HL-60 (cell line): ENCODE measurements at regions not wholly inside any gene's neighbourhood (a gene's known extent, or its start where the extent isn't known, plus 50 kb on each side); places are given as distances from the start of the nearest gene placed in this dataset.

Experiments used
- DNase-seq, 2 experiments: peaks; one replicate each; pipeline ENCODE4 v3.0.0-alpha.2; 2010 to 2020; ENCODE audit warnings: low read depth in 1 of 2, low spot score in 1 of 2
- H3K27ac ChIP-seq: fragments of 250-450 bp; sonication (Bioruptor Pico); replicated peaks from 2 replicates; pipeline ENCODE4 v1.5.1; 2020; ENCODE audit warnings: mild to moderate bottlenecking, moderate library complexity
- H3K27me3 ChIP-seq: fragments of 250-450 bp; sonication (Bioruptor Pico); 2 replicates; pipeline ENCODE4 v1.5.1; 2021; ENCODE audit warnings: mild to moderate bottlenecking, moderate library complexity; ENCODE audit not compliant: insufficient read depth, poor library complexity, severe bottlenecking
- H3K4me3 ChIP-seq: replicated peaks from 2 replicates; pipeline ENCODE4 v1.5.1; 2011; ENCODE audit warnings: mild to moderate bottlenecking, control low read depth, low read length; ENCODE audit not compliant: insufficient read depth
- CTCF ChIP-seq: IDR thresholded peaks from one replicate; pipeline ENCODE4 v1.5.1; 2011; ENCODE audit warnings: low read length, control low read depth, inconsistent platforms; ENCODE audit not compliant: insufficient read depth
- GABPA ChIP-seq: IDR thresholded peaks from 2 replicates; pipeline ENCODE4 v1.6.1; 2012; ENCODE audit warnings: low read depth
- POLR2AphosphoS5 ChIP-seq: IDR thresholded peaks from 2 replicates; pipeline ENCODE4 v1.6.1; 2012; ENCODE audit warnings: low read depth
- SPI1 ChIP-seq: IDR thresholded peaks from 2 replicates; pipeline ENCODE4 v1.6.1; 2012; ENCODE audit warnings: low read depth, mild to moderate bottlenecking, borderline replicate concordance
- TF ChIP-seq, protein P1 (sequence below): IDR thresholded peaks from 2 replicates; pipeline ENCODE4 v1.6.1; 2012; ENCODE audit warnings: low read depth; ENCODE audit not compliant: insufficient replicate concordance

GRCh38 chr9:107178293-107178692 lies 104.8 kb upstream of the RAD23B start:
- no peak overlapping the region for H3K4me3 ChIP-seq
- no peak for TF ChIP-seq POLR2AphosphoS5
- TF ChIP-seq GABPA = no peak
- TF ChIP-seq CTCF = no peak
- TF ChIP-seq SPI1 = no peak
- TF ChIP-seq, protein P1, sequence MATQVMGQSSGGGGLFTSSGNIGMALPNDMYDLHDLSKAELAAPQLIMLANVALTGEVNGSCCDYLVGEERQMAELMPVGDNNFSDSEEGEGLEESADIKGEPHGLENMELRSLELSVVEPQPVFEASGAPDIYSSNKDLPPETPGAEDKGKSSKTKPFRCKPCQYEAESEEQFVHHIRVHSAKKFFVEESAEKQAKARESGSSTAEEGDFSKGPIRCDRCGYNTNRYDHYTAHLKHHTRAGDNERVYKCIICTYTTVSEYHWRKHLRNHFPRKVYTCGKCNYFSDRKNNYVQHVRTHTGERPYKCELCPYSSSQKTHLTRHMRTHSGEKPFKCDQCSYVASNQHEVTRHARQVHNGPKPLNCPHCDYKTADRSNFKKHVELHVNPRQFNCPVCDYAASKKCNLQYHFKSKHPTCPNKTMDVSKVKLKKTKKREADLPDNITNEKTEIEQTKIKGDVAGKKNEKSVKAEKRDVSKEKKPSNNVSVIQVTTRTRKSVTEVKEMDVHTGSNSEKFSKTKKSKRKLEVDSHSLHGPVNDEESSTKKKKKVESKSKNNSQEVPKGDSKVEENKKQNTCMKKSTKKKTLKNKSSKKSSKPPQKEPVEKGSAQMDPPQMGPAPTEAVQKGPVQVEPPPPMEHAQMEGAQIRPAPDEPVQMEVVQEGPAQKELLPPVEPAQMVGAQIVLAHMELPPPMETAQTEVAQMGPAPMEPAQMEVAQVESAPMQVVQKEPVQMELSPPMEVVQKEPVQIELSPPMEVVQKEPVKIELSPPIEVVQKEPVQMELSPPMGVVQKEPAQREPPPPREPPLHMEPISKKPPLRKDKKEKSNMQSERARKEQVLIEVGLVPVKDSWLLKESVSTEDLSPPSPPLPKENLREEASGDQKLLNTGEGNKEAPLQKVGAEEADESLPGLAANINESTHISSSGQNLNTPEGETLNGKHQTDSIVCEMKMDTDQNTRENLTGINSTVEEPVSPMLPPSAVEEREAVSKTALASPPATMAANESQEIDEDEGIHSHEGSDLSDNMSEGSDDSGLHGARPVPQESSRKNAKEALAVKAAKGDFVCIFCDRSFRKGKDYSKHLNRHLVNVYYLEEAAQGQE = no peak
- no peak overlapping the region for H3K27ac ChIP-seq
- no peak for DNase-seq
- no peaks in the 10 kb centered on the region for H3K27me3 ChIP-seq

DNA sequence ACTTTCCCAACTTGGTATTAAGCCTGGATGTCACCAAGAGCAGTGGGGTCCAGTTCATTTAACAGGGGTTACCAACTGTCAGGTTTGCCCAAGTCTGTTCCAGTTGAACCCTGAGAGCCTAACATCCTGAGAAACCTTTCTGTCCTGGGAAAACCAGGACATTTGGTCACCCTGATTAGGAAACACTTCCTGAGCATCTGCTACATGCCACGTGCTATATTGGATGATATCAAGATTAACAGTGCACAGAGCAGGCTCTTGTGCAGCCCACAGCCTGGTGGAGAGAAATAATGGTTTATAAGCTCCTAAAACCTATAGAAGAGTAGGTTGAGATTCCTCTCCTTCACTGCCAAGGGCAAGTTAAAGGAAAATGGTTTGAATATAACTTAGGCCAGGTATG lies 102.9 kb upstream of the RAD23B start:
- DNase-seq = no peak
- no peak overlapping the region for H3K4me3 ChIP-seq
- no peak for TF ChIP-seq GABPA
- TF ChIP-seq CTCF = no peak
- TF ChIP-seq, protein P1 = no peak
- no peak for TF ChIP-seq SPI1
- TF ChIP-seq POLR2AphosphoS5 = no peak
- no peaks in the 10 kb centered on the region for H3K27me3 ChIP-seq
- no peak overlapping the region for H3K27ac ChIP-seq

DNA sequence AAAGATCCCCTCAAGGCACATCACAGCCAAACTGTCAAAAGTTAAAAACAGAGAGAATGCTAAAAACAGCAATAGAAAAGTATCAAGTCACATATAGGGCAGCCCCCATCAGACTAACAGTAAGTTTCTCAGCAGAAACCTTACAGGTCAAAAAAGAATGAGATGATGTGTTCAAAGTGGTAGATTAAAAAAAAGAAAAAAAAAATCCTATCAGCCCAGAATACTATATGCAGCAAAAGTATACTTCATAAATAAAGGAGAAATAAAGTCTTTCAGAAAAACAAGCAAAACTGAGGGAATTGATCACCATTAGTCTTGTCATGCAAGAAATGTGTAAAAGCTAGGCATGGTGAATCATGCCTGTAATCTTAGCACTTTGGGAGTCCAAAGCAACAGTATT lies 99.9 kb upstream of the RAD23B start:
- H3K27ac ChIP-seq = no peak overlapping the region
- H3K4me3 ChIP-seq = no peak overlapping the region
- no peak for DNase-seq
- TF ChIP-seq, protein P1 = no peak
- TF ChIP-seq SPI1 (no peak), CTCF (no peak), GABPA (no peak), POLR2AphosphoS5 (no peak)
- no peaks in the 10 kb centered on the region for H3K27me3 ChIP-seq
